ENCODE measurements at regions not wholly inside any gene's neighbourhood (a gene's known extent, or its start where the extent isn't known, plus 50 kb on each side); places are given as distances from the start of the nearest gene placed in this dataset.

GRCh38 chr13:80726868-80727267 lies 385.9 kb upstream of the SPRY2 start:
- Histone ChIP-seq H2AFZ (ENCODE audit: insufficient read depth, low read depth, low read length, poor library complexity, severe bottlenecking) (no peak overlapping the region), H3K4me3 (replicated peaks in 1 of 3; ENCODE audit: low read depth in 2 of 3, low read length in 3 of 3) (no peak overlapping the region), H3K79me2 (ENCODE audit: insufficient read depth, low read length) (no peaks in the 10 kb centered on the region), H3K27ac (ENCODE audit: low read depth in 1 of 2, low read length in 2 of 2) (no peak overlapping the region), H3K36me3 (replicated peaks in 1 of 2; ENCODE audit: control insufficient read depth in 1 of 2, insufficient read depth in 2 of 2, low read length in 2 of 2) (no peaks in the 10 kb centered on the region), H3K4me2 (replicated peaks; ENCODE audit: extremely low read depth, low read length, poor library complexity, severe bottlenecking) (no peak overlapping the region), H3K9me3 (replicated peaks in 1 of 2; ENCODE audit: control insufficient read depth in 1 of 2, insufficient read depth in 1 of 2, low read length in 2 of 2) (no peaks in the 10 kb centered on the region), H3K27me3 (ENCODE audit: control insufficient read depth in 2 of 2, insufficient read depth in 2 of 2, low read length in 2 of 2) (no peaks in the 10 kb centered on the region), H3K9ac (ENCODE audit: insufficient read depth, low read length, poor library complexity, severe bottlenecking) (no peak overlapping the region), H4K20me1 (ENCODE audit: insufficient read depth, low read length) (no peaks in the 10 kb centered on the region), H3K4me1 (ENCODE audit: control insufficient read depth in 1 of 2, insufficient read depth in 2 of 2, low read length in 2 of 2) (no peaks in the 10 kb centered on the region)
- Mint-ChIP-seq H3K4me1 (no peaks in the 10 kb centered on the region), H3K27me3 (ENCODE audit: low read depth in 3 of 3) (no peaks in the 10 kb centered on the region), H3K27ac (no peak overlapping the region), H3K4me3 (no peak overlapping the region), H3K9me3 (peaks cover 0 to 7% (median 3%) of the 10 kb centered on the region in 7 donors), H3K36me3 (no peaks in the 10 kb centered on the region)
- TF ChIP-seq CTCF (IDR thresholded peaks at IDR 0.05), result no peak
- intact Hi-C loops (cut with micrococcal nuclease), result no loop called here
- no peak for DNase-seq

GRCh38 chr13:80721689-80722088 lies 380.8 kb upstream of the SPRY2 start:
- no CpG with 5 or more reads among the region's 1 CpG for WGBS (ENCODE audit: insufficient coverage)
- intact Hi-C loops (cut with micrococcal nuclease), result no loop called here
- H3K4me3 Mint-ChIP-seq, result no peak overlapping the region

More at GRCh38 chr13:80721689-80722088, 380.8 kb upstream of the SPRY2 start:
- no peak overlapping the region for H3K9ac ChIP-seq (ENCODE audit: insufficient read depth, low read length, poor library complexity, severe bottlenecking)
- Mint-ChIP-seq H3K27ac (no peak overlapping the region), H3K4me1 (peaks cover 6% of the 10 kb centered on the region), H3K27me3 (ENCODE audit: low read depth in 3 of 3) (no peaks in the 10 kb centered on the region), H3K9me3 (peaks cover 0 to 7% (median 0%) of the 10 kb centered on the region in 7 donors), H3K36me3 (no peaks in the 10 kb centered on the region)
- H3K27me3 ChIP-seq (ENCODE audit: control insufficient read depth in 2 of 2, insufficient read depth in 2 of 2, low read length in 2 of 2), result no peaks in the 10 kb centered on the region
- no peaks in the 10 kb centered on the region for H3K36me3 ChIP-seq (replicated peaks in 1 of 2; ENCODE audit: control insufficient read depth in 1 of 2, insufficient read depth in 2 of 2, low read length in 2 of 2)
- TF ChIP-seq CTCF (IDR thresholded peaks at IDR 0.05), result no peak
- no peak overlapping the region for H3K4me3 ChIP-seq (replicated peaks in 1 of 3; ENCODE audit: low read depth in 2 of 3, low read length in 3 of 3)
- H4K20me1 ChIP-seq (ENCODE audit: insufficient read depth, low read length), result no peaks in the 10 kb centered on the region
- no peak overlapping the region for H3K4me2 ChIP-seq (replicated peaks; ENCODE audit: extremely low read depth, low read length, poor library complexity, severe bottlenecking)
- no peaks in the 10 kb centered on the region for H3K79me2 ChIP-seq (ENCODE audit: insufficient read depth, low read length)
- H3K27ac ChIP-seq (ENCODE audit: low read depth in 1 of 2, low read length in 2 of 2), result no peak overlapping the region
- H2AFZ ChIP-seq (ENCODE audit: insufficient read depth, low read depth, low read length, poor library complexity, severe bottlenecking), result no peak overlapping the region
- H3K4me1 ChIP-seq (ENCODE audit: control insufficient read depth in 1 of 2, insufficient read depth in 2 of 2, low read length in 2 of 2), result peaks cover 0 to 2% of the 10 kb centered on the region in 2 donors
- no peaks in the 10 kb centered on the region for H3K9me3 ChIP-seq (replicated peaks in 1 of 2; ENCODE audit: control insufficient read depth in 1 of 2, insufficient read depth in 1 of 2, low read length in 2 of 2)
- DNase-seq, result no peak

Measured in CD14-positive monocyte (primary cell).